ENCODE measurements at regions not wholly inside any gene's neighbourhood (a gene's known extent, or its start where the extent isn't known, plus 50 kb on each side); places are given as distances from the start of the nearest gene placed in this dataset.

GRCh38 chr11:27215471-27216269 is 147.3 kb downstream of the CCDC34 start:
- no peak for DNase-seq (ENCODE audit: low read depth in 2 of 2)

DNA sequence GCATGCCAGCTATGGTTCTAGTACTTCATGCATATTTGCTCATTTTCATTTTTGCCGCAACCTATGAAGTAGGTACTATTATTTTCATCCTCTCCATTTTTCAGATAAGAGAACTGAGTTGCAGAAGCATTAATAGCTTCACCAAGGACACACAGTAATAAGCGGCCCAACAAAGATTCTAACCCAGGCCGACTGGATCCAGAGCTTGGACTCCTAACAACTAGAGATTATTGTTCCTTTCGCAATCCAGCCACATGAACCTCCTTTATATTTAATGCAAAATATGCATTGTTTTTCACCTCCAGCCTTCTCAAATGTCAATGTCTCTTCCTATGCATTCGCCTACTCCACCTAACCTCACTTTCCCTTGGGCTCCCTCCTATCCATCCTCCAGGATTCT is 148.3 kb downstream of the CCDC34 start:
- no peak for DNase-seq (ENCODE audit: low read depth in 2 of 2)

- DNase-seq (ENCODE audit: low read depth in 2 of 2) = no peak
Measured at GRCh38 chr11:27213232-27213660, 149.8 kb downstream of the CCDC34 start.

- no peak for DNase-seq (ENCODE audit: low read depth in 2 of 2)
Measured at GRCh38 chr11:27212248-27212780, 150.7 kb downstream of the CCDC34 start.

- DNase-seq (ENCODE audit: low read depth in 2 of 2) = no peak
Measured at GRCh38 chr11:27211370-27212127, 151.5 kb downstream of the CCDC34 start.

GRCh38 chr11:27210531-27210930 is 152.5 kb downstream of the CCDC34 start:
- DNase-seq (ENCODE audit: low read depth in 2 of 2) = no peak

- DNase-seq (ENCODE audit: low read depth in 2 of 2) = no peak
Measured at GRCh38 chr11:27209562-27210005, 153.4 kb downstream of the CCDC34 start.

DNA sequence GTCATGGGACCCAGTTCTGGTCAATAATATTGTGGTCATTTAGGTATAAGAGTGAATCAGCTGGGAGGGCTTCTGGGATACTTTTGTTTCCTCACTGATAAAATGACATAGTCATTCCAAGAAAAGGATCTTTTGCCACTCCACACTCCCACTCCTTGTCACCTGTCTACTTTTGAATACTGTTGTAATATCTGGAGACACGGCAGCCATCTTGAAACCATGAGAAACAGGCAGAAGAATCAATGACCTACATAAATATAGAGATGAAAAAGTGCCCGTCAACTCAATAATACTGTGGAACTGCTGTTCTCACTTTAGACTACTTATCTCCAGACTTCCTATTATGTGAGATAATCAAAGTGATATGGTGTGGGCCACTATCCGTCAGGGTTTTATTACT is 154.2 kb downstream of the CCDC34 start:
- no peak for DNase-seq (ENCODE audit: low read depth in 2 of 2)

DNA sequence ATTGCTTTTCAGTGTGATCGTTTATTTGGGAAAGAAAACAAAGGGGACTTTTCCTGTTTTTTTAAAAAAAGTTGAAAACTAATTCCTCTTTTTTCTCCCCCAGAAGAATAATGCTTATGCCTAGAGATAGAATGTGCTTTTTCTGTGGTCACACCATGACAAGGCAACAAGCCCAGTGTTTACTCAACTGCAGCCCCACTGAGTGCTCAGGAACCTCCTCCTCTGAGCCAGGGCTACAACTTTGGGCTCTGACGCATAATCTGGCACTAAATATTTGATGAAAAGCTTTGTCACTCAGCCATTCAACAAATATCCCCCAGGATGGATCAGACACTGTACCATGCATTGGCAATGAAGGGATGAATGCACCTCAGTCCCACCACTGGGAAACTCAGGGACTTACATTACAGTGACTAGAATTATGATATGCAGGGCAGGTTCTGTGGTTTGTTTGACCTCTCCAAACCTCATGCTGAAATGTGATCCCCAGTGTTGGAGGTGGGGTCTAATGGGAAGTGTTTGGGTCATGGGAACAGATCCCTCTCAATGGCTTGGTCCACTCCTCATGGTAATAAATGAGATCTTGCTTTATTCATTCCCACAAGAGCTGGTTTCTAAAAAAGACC is 155.9 kb downstream of the CCDC34 start:
- no peak for DNase-seq (ENCODE audit: low read depth in 2 of 2)

DNA sequence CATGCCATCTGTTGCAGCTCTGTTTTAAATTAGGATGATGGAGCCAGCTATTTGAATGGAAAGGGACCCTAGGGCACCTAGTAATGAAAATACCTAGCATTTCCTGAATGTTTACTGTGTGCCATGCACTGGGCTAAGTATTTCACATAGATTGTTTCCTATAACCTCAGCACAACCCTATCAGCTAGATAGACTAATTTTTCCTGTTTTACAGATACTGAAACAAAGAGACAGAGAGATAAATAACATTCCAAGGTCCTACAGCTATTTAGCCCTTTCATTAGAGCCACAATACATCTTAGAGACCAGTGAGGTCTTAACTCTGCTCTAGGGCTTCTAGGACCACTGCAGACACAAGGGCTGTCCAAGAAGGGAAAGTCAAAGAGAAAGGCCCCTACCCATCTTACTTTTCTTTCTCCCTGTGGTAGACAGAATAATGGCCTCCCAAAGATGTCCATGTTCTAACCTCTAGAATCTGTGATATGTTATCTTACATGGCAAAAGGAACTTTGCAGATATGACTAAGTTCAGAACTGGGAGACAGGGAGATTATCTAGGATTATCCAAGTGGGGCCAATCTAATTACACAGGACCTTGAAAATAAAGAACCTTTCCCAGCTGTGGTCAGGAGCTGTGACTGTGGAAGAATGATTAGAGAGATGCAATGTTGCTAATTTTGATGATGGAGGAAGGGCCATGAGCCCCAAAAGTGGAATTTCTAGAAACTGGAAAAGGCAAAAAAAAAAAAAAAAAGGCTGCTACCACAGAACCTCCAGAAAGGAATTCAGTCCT is 157.0 kb downstream of the CCDC34 start:
- no peak for DNase-seq (ENCODE audit: low read depth in 2 of 2)

DNA sequence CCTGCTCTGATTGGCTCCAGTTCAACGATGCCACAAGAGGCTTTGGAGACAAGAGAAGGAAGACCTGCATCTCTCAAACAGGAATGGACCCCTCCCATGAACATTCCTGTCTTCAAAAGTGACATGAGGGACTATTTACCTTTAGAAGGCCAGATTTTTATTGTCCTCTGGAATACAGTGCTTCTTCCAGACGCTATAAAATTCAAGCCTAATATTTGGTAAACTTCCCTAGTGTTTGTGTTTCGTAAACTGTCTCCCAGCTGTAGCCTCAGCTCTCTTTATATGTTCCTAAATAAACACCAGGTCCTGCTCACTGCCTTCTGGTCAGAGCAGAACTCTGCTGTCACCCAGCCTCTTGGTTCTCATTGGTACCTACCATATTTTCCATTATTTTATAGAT is 157.8 kb downstream of the CCDC34 start:
- DNase-seq (ENCODE audit: low read depth in 2 of 2) = no peak

DNA sequence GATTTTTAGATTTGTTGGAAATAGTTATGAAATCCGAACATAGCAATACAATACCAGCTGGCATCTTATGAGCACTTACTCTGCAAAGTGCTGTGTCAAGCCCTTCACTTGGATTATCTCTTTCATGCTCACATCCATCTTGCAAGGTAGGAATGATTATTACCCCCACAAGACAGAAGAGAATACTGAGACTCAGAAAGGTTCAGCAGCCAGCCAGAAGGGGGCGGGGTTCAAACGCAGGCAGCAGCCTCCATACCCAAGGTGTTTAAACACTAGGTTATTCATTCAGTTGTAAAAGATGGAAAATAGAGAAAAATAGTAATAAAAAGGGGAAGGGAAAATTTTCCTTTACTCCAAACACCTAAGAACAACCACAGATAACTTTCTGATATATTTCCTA is 158.5 kb downstream of the CCDC34 start:
- DNase-seq (ENCODE audit: low read depth in 2 of 2) = peak in 1 of 2 donors; percentile 3

GRCh38 chr11:27203077-27203647 is 159.9 kb downstream of the CCDC34 start:
- DNase-seq (ENCODE audit: low read depth in 2 of 2) = no peak

GRCh38 chr11:27201454-27202302 is 161.1 kb downstream of the BBOX1 start:
- DNase-seq (ENCODE audit: low read depth in 2 of 2) = no peak

DNA sequence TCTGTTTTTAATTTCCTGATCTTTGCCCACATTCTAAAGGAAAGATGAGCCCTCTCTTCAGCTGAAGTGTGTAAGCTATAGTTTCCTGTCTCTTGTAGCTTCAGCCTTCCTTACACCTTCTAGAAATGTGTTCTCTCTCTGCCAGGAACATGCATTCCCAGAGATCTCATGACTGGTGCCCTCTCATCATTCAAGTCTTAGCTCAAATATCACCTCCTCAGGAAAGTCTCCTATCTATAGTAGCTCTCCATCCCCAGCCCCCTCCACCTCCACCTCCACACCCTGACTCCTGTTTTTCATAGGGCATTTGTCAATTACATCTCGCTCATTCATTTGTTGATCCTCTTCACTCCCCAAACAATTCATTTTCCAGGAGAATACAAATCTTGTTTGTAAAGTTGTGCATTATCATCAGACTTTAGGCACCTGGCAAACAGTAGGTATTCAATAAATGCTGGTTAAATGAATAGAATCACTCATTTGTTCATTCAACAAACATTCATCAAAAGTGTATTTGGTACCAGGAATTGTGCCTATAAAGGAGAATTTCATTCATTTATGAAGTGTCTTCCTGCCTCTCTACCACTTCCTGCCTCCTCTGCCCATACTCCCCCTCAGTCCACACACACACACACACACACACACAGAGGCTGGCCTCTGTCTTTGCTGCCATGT is 160.3 kb downstream of the BBOX1 start:
- no peak for DNase-seq (ENCODE audit: low read depth in 2 of 2)

GRCh38 chr11:27196203-27196897 is 155.7 kb downstream of the BBOX1 start:
- no peak for DNase-seq (ENCODE audit: low read depth in 2 of 2)

GRCh38 chr11:27195837-27196202 is 155.2 kb downstream of the BBOX1 start:
- no peak for DNase-seq (ENCODE audit: low read depth in 2 of 2)

GRCh38 chr11:27194976-27195375 is 154.4 kb downstream of the BBOX1 start:
- no peak for DNase-seq (ENCODE audit: low read depth in 2 of 2)

Data from stimulated activated CD4-positive, alpha-beta T cell treated with anti-CD3 and anti-CD28 coated beads, Interleukin-1b, Interleukin-23, amount 100 ng/mL, for 4 hours (primary cell).